GM21786 (cell line): ENCODE measurements at regions not wholly inside any gene's neighbourhood (a gene's known extent, or its start where the extent isn't known, plus 50 kb on each side); places are given as distances from the start of the nearest gene placed in this dataset.
"Not testable (repeated sequence)": the region's sequence is repeated elsewhere in the genome, so short reads cannot be mapped to it uniquely, and the experiment has no call there.

ENCODE experiments used
- ATAC-seq: cut with Tn5 transposase; IDR thresholded peaks from one replicate; pipeline ENCODE4 v1.9.1; 2021; ENCODE audit not compliant: unreplicated experiment

GRCh38 chr5:89320421-89321277, 437.7 kb upstream of the MEF2C start:
- no peak for ATAC-seq

- ATAC-seq = not testable (repeated sequence)
These were observed 434.9 kb upstream of the MEF2C start for GRCh38 chr5:89317838-89318237.

- ATAC-seq = no peak
These were observed 432.5 kb upstream of the MEF2C start for GRCh38 chr5:89315286-89316100.

GRCh38 chr5:89313804-89314588, 431.0 kb upstream of the MEF2C start:
- peak; percentile 96 for ATAC-seq

GRCh38 chr5:89313044-89313443, 430.1 kb upstream of the MEF2C start:
- ATAC-seq = no peak

DNA sequence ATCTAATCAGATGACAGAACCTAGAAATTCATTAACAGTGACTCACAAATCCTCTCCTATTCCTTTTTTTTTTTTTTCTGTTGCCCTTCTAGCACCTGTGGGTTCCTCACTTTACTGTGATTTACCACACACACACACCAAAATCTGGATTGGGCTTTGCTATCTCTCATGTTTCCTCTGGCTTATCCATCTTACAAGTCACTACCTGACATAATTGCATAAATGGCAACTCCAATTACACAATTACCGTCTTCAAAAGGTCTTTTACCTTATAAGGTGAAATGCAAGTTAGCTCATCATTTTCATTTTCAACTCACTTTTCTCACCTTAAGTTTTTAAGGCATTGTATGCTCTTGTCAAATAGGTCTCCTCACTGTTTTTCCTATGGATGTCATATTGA, 426.3 kb upstream of the MEF2C start:
- ATAC-seq = no peak

GRCh38 chr5:89308606-89309040, 425.6 kb upstream of the MEF2C start:
- peak; percentile 90 for ATAC-seq

DNA sequence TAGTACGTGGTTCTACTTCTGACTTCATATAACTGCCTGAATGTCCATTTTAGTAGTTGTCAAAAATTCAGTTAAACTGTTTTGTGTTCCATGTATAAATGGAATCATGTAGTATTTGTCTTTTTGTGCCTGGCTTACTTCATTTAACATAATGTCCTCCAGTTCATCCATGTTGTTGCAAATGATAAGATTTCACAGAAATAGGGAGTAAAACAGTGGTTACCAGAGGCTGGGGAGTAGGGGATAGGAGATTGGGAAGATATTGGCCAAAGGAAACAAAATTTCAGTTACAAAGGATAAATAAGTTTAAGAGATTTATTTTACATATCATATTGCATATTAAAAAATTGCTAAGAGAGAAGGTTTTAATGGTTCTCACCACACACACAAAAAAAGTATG, 425.0 kb upstream of the MEF2C start:
- ATAC-seq = no peak

DNA sequence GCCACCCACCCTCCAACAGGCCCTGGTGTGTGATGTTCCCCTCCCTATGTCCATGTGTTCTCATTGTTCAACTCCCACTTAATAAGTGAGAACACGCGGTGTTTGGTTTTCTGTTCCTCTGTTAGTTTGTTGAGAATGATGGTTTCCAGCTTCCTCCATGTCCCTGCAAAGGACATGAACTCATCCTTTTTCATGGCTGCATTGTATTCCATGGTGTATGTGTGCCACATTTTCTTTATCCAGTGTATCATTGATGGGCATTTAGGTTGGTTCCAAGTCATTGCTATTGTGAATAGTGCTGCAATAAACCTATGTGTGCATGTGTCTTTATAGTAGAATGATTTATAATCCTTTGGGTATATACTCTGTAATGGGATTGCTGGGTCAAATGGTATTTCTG, 424.2 kb upstream of the MEF2C start:
- not testable (repeated sequence) for ATAC-seq

GRCh38 chr5:89303033-89303480, 420.1 kb upstream of the MEF2C start:
- ATAC-seq = peak; percentile 61

GRCh38 chr5:89302102-89302891, 419.3 kb upstream of the MEF2C start:
- no peak for ATAC-seq

- ATAC-seq = peak; percentile 81
These were observed 418.5 kb upstream of the MEF2C start for GRCh38 chr5:89301321-89302025.

GRCh38 chr5:89300426-89300970, 417.5 kb upstream of the MEF2C start:
- no peak for ATAC-seq

GRCh38 chr5:89299998-89300397, 417.0 kb upstream of the MEF2C start:
- ATAC-seq = no peak

GRCh38 chr5:89297066-89297465, 414.1 kb upstream of the MEF2C start:
- ATAC-seq = no peak

DNA sequence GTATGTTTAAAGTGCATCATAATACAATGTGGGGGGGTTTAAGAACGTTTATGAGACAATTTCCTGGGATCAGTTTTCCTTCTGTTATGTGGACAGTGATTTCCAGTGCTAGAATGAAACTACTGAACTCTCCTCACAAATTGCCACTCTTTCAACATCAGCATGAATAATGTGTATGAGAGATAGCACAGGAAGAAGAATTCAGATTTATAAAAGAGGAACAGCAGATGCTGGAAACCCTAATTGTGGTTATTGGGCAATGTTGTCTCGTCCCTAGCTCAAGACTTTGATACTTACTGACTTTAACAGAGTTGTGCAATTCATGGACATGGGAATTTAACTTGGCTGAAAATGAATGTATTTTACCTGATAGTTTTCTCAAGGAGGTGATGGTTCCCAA, 410.8 kb upstream of the MEF2C start:
- ATAC-seq = no peak

GRCh38 chr5:89292487-89292886, 409.5 kb upstream of the MEF2C start:
- ATAC-seq = no peak

- no peak for ATAC-seq
These were observed 406.6 kb upstream of the MEF2C start for GRCh38 chr5:89289604-89290003.

- no peak for ATAC-seq
These were observed 405.0 kb upstream of the MEF2C start for GRCh38 chr5:89287964-89288363.
